ENCODE measurements at regions not wholly inside any gene's neighbourhood (a gene's known extent, or its start where the extent isn't known, plus 50 kb on each side); places are given as distances from the start of the nearest gene placed in this dataset.

DNA sequence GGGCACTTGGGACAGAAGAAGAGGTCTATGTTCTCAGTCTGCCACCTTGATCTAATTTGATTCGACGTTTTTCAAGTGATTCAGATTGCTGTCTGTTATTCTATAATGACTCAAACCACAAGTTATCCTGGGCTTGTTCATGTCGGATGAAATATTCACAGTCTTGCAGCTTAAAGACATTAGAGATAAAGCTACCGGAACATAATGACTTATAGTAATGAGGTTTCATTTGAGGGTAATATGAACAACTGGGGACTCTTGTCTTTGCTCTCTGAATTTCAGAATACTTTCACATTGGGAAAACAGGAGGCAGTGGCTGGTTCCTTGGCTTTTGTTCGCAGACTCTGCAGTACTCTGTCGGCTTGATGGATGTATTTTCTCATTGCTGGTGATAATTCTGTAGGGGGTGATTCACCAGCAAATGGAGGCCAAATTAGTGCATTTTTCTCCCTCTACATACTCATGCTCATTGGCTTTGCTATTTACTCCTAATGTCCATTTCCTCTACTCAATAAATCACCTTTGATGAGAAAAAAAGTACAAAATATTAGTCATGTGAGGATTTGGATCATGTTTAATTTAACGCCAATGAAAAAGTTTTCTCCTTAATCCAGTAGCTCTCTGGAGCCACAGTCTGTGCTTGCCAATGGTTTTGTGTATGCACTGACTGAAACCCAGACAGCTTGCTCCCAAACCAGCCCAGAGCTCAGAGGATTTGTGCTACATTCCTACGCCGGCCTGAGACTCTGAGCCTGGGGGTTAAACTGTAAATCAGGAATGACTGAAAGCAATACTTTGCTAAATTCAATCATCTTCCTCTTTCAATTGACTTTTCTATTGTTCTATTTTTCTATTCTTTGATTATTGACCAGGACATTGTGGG is 154.7 kb upstream of the ANKH start:
- DNase-seq (ENCODE audit: low read depth): no peak

DNA sequence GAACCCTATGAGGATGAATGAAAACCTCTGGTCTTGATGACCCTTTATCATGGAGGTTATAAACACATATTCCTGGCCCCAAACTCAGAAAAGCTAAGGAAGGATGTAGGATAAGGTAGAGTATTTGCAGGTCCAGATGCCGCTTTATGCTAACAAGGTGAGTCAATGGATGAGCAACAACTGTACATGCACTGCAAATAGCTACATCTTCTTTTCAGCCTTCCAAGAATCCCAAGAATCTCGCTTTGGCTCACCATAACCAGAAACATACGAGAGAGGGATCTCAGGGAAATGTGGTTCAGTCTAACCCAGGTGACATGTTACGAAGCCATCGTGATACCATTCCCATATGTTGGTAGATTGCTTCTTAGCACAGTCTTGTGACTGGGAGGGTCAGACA is 152.3 kb upstream of the ANKH start:
- no peak for DNase-seq (ENCODE audit: low read depth)

DNA sequence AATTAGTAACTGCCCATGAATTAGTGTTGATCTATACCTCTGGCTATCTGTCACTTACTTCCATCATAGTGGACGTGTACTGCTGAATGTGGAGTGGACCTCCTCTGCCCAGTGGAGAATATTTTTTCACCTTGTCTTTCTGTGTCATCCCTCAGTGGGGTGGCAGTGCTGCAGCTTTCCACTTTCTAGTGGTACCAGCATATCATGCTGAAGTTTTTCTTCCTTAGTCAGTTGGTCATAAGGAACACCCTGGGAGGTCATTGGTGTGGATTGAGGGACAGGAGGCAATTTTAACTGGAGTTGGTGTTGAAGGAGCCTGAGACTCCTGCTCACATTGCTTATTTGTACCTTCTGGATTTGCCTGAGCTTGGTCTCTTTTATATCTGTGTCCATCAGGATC is 151.7 kb upstream of the ANKH start:
- no peak for DNase-seq (ENCODE audit: low read depth)

DNA sequence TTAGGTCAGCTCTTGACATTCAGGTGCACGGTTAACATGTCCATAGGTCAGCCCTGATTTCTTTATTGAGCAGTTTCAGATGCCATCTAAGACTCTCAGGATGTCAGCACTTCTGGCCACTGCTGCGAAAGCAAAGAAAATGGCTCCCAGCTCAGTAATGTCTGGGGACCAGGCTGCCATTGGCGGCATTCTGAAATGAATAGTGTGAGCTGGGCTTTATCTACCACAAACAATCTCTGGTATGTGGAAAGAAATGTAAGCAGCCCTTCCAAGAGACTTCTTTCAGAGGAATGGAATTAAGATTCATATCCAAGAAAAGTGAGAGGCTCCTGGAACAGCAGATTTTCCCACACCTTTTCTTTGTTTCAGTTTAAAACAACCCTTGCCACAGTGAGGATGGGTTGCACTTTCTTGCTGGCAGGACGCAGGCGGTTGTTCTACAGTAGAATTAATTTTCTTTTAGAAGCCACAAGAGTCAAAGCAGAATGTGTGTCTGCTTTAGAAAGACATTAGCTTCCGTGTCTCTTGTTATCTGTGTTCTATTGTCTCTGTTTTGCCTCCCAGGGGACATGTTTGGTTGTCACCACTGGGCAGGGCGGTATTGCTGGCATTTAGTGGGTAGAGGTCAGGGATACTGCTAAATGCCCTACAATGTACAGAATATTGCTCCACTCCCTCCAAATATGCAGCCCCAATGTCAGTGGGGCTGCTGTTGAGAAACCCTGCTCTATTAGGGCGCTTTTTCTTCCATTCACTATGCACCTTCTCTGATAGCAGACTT is 149.9 kb upstream of the ANKH start:
- peak; percentile 80 for DNase-seq (ENCODE audit: low read depth)

DNA sequence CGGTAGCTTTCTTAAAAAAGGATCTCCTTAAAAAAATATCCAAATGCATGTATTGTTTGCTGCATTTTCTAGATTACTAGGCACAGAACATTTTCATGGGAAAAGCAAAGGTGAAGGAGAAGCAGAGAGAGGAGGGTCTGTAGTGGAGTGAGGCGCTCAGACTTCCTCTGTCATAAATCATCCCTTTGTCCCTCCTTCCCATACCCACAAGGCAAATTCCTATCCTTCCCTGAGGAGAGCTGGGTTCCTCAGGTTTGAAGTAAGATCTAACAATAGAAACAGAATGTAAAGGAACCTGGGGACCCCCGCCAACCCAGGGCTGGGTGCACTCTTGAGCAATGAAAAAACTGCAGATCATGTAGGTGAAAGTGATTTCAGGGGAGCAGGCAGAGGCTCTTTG is 149.2 kb upstream of the ANKH start:
- peak; percentile 43 for DNase-seq (ENCODE audit: low read depth)

DNA sequence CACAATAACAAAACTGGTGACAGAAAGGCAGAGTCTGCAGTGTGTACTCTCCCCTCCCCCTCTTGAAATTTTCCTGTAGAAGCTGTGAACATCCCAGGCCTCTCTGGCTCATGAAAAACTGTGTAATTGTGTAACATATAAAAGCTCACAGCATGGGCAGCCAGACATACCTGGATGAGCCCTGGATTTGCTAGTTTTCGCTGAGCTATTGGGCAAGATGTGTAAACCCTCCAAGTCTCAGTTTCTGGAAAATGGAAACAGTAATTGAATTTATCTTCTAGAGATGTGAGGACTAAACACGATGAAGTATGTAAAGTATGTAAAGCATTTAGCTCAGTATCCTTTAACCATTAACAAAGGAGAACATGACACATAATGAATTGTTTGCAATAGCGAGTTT is 143.2 kb upstream of the ANKH start:
- no peak for DNase-seq (ENCODE audit: low read depth)

DNA sequence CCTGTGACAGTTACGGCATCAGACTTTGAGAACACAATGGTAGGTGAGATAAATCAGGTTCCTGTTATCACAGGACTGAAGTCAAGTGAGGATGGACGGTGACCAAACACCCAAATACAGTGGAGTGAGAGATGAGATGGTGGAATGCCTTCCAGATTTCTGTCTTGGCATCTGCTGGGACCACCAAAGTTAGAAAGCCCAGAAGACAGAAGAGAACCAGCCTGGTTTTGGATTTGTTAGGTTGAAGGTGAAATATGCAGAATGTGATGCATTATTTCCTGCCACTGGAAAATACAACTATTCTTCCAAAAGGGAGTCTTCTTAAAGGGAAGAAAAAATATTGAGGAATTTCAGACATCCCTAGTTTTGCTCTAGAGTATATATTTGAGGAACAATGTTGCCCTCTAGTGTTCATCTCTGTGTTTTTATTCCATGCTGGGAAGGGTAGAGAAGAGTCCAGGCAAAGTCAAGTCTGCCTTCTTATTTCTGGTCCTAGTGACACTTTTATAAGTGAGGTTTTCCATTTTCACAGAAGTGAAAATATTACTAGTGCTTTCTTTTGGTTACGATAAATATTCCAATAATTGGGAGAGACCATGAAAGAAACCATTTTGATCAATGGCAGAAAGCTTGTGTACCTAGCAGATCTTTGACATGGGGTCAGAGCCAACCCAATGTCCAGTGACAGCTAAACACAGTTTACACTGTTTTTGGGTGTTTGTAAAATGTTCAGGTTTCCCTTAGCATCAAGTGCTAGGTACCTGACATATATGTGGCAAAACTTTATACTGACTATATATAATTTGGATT is 142.3 kb upstream of the ANKH start:
- DNase-seq (ENCODE audit: low read depth): peak; percentile 78

DNA sequence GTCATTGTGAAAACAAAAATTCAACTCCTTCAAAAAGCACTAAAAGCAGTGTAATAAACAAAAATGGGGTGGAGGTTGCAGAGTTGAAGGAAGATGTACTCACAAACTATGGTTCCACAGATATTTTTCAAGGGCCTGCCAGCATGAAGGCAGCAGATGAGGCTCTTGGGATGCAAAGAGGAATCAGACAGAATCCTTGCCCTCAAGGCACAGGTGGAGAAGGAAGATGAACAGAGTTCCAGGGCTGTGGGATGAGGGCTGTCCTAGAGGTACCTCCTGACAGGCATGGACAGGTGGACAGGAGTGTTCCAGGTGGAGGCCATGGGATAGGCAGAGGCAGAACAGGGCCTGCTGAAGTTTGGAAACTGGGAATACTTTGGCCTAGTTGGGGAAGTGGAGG is 140.5 kb upstream of the ANKH start:
- DNase-seq (ENCODE audit: low read depth): no peak

DNA sequence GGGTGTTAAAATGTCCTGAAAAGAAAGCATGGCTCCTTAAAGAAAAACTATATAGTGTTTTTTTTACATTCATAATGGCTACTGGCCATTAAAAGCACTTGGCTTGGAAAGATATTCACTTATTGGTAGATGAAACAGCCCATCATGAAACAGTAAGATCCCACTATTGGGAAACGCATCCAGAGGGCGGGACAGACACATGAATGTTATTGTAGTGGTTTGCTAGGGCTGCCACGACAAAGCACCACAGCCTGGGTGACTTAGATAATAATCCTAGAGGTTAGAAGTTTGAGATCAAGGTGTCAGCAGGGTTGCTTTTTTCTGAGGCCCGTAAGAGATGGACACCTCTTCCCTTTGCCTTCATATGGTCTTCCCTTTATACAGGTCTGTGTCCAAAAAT is 139.4 kb upstream of the ANKH start:
- no peak for DNase-seq (ENCODE audit: low read depth)

DNA sequence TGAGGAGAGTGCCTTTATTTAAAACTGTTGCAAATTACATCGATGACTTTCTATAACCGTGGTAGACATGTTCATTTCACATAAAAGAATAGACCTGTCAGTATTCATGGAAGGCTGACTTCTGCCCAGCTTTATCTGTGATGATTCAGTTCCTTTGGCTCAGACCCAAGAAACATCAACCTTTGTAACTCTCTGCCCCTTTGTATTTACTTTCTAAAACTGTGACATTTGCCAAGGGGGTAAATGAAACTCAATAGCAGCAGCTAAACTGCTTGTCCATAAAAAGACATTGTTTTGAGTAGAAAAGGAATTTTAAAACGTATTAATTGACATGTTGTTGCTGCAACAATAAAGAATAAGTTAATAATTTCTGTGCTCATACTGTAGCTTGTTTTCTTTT is 137.8 kb upstream of the ANKH start:
- peak; percentile 75 for DNase-seq (ENCODE audit: low read depth)

DNA sequence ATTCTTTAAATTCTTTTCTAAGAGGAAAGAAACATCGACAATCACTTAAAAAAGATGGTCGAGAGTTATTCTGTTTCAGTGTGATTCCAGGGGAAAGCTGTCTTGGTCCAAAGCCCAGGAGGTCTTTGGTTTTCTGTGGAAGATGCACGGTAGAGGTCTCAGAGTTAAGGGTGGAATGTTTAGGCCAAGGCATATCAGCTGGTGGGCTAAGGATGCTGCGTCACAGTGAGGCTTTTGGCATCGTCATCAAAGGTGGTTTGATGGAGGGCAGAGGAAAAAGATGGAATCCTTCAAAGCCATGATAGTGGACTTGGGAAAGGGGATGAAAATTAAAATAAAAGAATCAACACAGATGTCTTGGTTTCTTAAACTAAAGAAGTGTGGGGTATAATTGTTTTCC is 137.3 kb upstream of the ANKH start:
- no peak for DNase-seq (ENCODE audit: low read depth)

DNA sequence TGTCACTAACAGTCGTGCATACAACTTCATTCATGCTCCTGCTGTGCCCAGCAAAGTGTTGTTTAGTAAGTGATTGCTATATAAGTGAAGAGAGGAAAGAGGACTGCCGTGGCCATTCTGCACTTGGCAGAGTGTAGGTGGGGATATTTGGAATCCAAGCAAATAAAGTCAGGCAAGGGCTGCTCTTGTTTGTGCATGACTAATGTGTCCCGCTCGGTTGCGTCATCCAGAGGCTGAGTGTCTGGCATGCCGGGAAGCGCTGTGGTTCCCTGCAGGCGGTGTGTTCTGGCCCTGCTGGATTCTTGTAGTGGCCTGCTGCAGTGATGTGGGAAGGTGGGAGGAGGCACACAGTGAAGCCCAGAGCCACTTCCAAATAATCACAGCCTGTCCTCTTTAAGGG is 136.9 kb upstream of the ANKH start:
- DNase-seq (ENCODE audit: low read depth): peak; percentile 95

DNA sequence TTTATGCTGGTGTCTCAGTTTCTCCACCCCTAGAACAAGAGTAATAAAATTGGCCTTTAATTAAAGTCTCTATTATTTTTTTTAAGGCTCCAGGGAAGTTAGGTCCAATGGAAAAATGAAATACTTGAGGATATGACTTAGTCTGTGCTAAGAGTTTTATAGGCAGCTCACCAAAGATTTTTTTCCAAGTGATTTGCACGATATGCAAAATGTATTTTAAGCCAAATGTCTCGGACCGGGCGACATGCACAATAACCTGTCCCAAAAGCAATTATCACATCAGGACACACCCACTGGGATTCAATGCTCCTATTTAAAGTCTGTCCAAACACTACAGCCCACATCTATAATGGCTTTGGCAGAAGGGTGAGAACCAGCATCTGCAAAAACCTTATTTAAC is 136.1 kb upstream of the ANKH start:
- DNase-seq (ENCODE audit: low read depth): no peak

DNA sequence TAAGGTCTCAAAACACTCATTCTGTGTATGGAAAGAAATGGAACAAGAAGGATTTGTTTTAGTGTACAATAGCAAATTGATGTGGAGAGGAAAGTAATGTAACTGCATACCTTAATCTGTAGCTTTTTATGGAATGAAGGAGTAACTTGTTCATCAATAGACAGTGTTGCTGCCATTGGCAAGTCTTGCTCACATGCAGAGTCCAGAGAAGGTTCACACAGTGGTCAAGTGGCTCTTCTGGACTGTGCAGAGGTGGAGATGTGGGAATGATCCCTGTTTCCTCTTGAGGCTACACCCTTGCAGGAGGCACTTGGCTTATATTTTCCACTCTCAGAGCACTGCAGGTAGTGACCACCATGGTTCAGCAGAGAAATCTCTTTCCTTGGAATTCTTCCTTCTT is 132.9 kb upstream of the ANKH start:
- DNase-seq (ENCODE audit: low read depth): no peak

DNA sequence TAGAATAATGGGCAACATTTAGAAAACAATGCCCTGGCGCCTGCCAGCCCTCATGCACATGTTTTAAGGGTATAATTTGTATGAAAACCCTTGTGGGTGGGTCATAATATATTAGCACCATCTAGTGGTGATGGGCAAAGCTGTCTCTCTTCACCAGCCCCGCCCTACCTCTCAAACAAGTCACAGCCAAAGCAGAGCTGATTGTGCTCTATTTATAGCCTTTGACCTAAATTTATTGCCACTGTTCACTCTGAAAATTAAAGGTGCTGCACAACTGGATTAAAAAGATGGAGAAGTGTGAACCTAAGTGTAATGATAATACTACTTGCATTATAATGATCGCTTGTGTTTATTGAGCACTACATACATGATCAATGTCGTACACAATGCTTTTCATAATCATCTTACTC is 131.9 kb upstream of the ANKH start:
- peak; percentile 77 for DNase-seq (ENCODE audit: low read depth)

DNA sequence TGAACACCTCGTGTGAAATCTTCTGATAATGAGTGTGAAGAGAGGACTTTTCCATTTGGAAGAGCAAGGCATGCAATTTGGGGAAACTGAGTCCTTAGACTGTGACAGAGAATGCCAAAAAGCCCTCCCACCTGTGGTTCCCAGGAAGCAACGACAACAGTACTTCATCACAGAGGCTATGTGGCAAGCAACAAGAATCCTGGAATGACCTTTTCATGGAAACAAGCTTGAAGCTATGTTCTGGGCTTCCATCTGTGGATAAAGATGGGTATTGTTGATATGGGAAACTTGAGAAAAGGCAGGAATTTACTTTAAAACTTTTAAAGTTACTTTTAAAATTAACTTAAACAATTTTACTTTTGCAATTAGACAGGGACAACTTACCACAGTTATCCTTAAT is 131.2 kb upstream of the ANKH start:
- no peak for DNase-seq (ENCODE audit: low read depth)

DNA sequence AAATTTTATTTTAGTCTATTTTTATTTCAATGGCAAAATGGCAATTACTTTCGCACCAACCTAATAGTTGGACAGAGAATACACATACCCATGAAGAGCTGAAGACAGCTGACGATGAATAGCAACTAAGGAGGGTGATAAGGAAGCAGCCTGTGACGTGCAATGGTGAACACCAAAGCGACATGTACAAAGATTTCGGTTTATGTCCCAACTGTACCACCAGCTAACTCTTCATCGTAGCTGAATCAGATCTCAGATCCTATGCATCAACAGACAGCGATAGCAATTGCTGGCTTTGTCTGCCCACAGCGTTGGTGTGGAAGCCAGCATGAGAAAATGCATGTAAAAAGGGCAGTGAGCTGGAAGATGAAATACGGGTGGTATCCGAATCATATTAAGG is 130.6 kb upstream of the ANKH start:
- no peak for DNase-seq (ENCODE audit: low read depth)

DNA sequence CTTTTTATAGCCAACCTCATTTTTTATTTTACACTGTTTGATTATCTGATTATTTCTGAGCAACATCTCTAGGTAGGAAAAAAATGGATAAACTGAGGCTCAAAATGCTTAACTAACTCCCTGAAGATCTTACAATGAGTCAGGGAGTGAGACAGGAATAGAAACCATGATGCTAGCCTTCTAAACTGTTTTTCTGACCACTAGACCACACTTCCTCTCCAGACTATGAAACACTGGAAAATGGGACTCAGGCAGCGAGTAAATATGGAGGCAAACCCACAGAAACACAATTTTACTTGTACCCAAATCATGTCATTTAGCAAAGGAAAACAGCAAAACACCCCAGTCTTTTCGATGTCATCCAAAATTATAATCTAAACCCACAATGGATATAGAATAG is 129.9 kb upstream of the ANKH start:
- peak; percentile 24 for DNase-seq (ENCODE audit: low read depth)

DNA sequence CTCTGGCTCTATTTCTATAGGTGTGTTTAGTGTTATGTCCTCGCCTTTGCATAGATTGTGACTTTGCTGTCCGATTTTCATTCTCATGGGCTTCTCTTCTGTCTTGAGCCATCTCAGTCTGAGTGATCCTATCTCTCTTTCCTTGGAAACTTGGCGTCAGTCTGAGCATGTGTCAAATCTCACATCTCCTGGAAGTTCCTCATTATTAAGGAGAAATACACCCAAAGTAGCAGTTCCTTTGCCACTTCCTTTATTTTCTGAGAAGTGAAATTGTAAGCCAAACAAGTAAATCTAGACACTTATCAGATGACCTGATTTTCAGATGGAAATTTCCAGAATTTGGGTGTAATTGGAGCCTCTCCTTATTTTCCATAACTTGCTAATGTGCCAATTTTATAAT is 126.9 kb upstream of the ANKH start:
- DNase-seq (ENCODE audit: low read depth): no peak

DNA sequence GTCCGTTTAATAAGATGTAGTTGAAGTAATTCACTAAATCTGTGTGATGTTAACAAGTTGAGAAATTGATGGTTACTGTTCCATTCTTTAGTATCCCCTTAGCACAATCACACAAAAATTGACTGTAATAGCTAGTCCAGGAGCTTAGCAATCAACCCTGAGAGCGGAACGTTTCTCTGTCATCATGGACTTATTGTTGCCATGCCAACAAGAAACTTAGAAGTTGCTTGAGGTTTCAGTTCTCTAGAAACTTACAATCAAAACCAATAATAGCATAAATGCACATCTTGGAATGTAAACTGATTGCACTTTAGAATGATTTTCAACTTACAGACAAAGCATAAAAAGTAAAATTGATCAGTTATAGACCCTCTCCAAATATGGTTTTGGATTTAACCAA is 125.4 kb upstream of the ANKH start:
- DNase-seq (ENCODE audit: low read depth): no peak

DNA sequence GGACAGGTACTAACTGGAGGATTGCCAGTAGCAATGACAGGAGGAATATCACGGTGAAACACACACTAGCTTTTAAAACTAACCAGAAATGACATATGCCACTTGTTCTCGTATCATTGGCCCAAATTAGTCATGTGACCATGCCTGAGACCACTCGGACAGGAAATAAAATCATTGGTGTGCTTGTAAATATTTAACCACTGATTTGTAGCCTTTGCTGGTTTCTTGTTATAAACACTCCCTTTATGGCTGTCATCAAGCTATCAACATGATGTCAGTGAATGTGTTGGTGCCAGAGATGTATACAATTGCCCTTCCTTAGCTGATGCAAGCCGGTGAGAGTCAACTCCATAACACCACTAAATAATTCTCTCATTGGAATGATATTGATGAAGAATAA is 123.7 kb upstream of the ANKH start:
- no peak for DNase-seq (ENCODE audit: low read depth)

Measured in myocyte (in vitro differentiated cells).